HUES48 (cell line): ENCODE measurements at regions not wholly inside any gene's neighbourhood (a gene's known extent, or its start where the extent isn't known, plus 50 kb on each side); places are given as distances from the start of the nearest gene placed in this dataset.

Experiments
- H3K27ac ChIP-seq: one replicate; pipeline ENCODE4 v1.7.0; 2013; ENCODE audit warnings: low read depth, low read length, inconsistent platforms
- H3K27me3 ChIP-seq: 2 replicates; pipeline ENCODE4 v1.6.1; 2013; ENCODE audit warnings: mild to moderate bottlenecking, low read length; ENCODE audit not compliant: control insufficient read depth, insufficient read depth
- H3K36me3 ChIP-seq: 2 replicates; pipeline ENCODE4 v1.6.1; 2013; ENCODE audit warnings: low read length; ENCODE audit not compliant: control insufficient read depth, insufficient read depth
- H3K4me1 ChIP-seq: 2 replicates; pipeline ENCODE4 v1.6.1; 2013; ENCODE audit warnings: mild to moderate bottlenecking, low read length; ENCODE audit not compliant: control insufficient read depth, insufficient read depth
- H3K4me3 ChIP-seq: 2 replicates; pipeline ENCODE4 v1.5.1; 2013; ENCODE audit warnings: mild to moderate bottlenecking, low read depth, low read length
- H3K9ac ChIP-seq: 2 replicates; pipeline ENCODE4 v1.6.1; 2013; ENCODE audit warnings: mild to moderate bottlenecking, low read depth, low read length, moderate library complexity
- H3K9me3 ChIP-seq: 2 replicates; pipeline ENCODE4 v1.6.1; 2013; ENCODE audit warnings: low read length; ENCODE audit not compliant: control insufficient read depth, insufficient read depth

DNA sequence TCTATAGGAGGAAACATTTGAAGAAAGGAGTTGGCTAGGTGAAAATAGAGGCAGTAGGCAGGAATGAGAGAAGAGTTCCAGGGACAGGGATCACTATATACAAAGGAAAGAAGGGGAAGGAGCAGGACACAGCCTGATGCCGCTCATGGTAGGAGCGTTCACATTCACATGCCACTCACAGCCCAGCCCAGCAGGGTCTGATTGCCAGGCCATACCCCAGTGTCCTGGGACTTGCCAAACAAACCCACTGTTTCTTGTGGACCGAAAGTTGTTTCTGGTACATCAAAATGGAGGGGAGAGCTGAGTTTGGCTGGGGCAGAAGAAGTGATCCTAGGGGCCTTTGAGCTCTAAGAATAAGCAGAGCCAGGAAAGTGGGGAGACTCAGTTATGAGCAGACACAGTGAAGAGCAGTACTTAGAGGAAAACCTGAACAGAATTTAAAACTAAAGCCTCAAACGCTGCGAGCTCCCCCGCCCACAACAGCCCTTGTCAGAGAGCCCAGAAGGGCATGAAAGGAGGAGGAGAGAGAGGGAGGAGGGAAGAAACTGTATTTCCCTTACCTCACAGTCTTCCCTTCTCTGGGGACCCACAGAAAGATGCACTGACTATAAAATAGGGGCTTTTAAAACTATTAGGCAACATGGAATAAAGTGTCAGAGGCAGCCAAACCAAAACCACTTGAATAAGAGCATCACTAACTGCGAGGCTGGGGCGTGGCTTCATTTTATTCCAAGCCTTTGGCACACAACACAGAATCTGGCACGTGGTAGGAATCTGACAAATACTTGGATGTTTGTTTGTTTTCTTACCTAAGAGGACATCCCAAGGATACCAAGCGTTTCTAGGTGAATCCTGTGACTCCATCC, 129.0 kb downstream of the RPL22L1 start:
- Histone ChIP-seq H3K9ac (no peak overlapping the region), H3K4me1 (no peaks in the 10 kb centered on the region), H3K4me3 (no peak overlapping the region), H3K9me3 (no peaks in the 10 kb centered on the region; the same call in 1 of the 2 replicates), H3K36me3 (no peaks in the 10 kb centered on the region), H3K27me3 (no peaks in the 10 kb centered on the region), H3K27ac (no peak overlapping the region)

DNA sequence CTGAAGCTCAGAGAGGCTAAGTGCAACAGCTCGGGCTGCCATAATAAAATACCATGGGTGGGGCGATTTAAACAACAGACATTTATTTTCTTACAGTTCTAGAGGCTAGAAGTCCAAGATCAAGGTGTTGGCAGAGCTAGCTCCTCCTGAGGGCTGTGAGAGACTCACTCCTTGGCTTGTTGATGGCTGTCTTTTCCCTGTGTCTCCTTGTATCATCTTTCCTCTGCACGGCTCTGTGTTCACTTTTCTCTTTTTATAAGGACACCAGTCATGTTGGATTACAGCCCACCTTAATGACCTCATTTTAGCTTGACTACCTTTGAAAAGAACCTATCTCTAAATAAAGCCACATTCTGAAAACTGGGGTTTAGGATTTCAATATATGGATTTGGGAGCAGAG, 129.7 kb downstream of the RPL22L1 start:
- H3K9ac ChIP-seq, result no peak overlapping the region
- no peaks in the 10 kb centered on the region; the same call in 1 of the 2 replicates for H3K9me3 ChIP-seq
- H3K4me3 ChIP-seq, result no peak overlapping the region
- H3K36me3 ChIP-seq, result no peaks in the 10 kb centered on the region
- no peaks in the 10 kb centered on the region for H3K27me3 ChIP-seq
- no peaks in the 10 kb centered on the region for H3K4me1 ChIP-seq
- no peak overlapping the region for H3K27ac ChIP-seq

DNA sequence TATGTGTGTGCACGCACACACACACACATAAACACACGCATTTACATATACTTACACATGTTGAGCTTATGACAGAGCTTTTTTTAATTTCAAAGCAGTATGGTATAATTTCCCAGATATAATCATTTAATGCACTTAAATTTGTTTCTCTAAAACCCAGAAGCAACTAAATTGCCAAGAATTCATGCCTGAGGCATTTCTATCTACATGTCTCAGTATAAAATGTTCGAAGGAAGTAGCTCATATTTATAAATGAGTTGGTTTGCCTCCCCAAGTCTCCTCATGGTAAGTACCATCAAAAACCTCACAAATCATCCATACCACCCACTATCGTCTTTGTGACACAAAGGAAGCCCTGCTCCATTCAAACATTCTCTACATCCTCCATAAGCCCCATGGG, 130.6 kb downstream of the RPL22L1 start:
- Histone ChIP-seq H3K4me1 (peaks cover under 1% of the 10 kb centered on the region; the same call in 1 of the 2 replicates), H3K27ac (no peak overlapping the region), H3K4me3 (no peak overlapping the region), H3K27me3 (no peaks in the 10 kb centered on the region), H3K36me3 (no peaks in the 10 kb centered on the region), H3K9ac (no peak overlapping the region), H3K9me3 (no peaks in the 10 kb centered on the region)

DNA sequence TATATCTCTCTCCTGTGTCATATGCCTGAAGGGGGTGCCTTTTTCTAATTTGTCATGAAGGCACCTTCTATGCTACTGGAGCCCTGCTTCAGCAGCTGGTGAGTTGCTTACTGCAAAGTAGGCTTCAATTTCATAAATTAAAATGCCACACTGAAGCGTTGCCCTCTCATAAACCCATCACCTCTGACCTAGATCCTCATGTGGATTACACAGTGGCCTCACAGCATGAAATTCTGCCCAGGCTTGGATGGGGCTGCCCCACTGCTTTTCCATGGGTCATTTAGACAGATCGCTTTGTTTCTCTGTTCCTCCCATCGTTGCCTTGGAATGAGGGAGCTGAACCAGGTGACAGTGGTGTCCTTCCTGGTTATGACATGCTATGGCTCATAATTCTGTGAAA, 131.2 kb downstream of the RPL22L1 start:
- no peaks in the 10 kb centered on the region for H3K9me3 ChIP-seq
- H3K27ac ChIP-seq, result no peak overlapping the region
- no peaks in the 10 kb centered on the region for H3K36me3 ChIP-seq
- no peaks in the 10 kb centered on the region for H3K27me3 ChIP-seq
- H3K4me3 ChIP-seq, result no peak overlapping the region
- no peak overlapping the region for H3K9ac ChIP-seq
- H3K4me1 ChIP-seq, result peaks cover 7% of the 10 kb centered on the region; the same call in 1 of the 2 replicates

DNA sequence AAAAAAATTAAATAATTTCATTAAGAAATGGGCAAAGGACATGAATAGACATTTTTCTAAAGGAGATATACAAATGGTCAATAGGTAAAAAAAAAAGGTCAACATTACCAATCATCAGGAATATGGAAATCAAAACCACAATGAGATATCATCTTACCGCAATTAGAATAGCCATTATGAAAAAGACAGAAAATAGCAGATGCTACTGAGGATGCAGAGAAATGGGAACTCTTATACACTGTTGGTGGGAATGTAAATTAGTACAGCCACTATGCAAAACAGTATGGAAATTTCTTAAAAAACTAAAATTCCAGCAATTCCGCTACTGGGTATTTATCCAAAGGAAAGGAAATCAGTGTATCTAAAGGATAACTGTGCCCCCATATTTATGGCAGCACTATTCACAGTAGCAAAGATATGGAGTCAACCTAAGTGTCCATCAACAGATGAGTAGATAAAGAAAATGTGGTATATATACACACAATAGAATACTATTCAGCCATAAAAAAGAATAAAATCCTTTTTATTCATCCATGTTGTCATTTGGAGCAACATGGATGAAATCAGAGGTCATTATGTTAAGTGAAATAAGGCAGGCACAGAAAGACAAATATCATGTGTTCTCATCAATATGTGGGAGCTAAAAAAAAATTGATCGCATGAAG, 132.4 kb downstream of the RPL22L1 start:
- Histone ChIP-seq H3K9me3 (no peaks in the 10 kb centered on the region), H3K4me3 (no peak overlapping the region), H3K9ac (no peak overlapping the region), H3K4me1 (peaks cover 10% of the 10 kb centered on the region; the same call in 1 of the 2 replicates), H3K36me3 (no peaks in the 10 kb centered on the region), H3K27me3 (no peaks in the 10 kb centered on the region), H3K27ac (no peak overlapping the region)

GRCh38 chr3:170735821-170736220, 134.2 kb downstream of the RPL22L1 start:
- Histone ChIP-seq H3K9ac (no peak overlapping the region), H3K36me3 (no peaks in the 10 kb centered on the region), H3K27ac (no peak overlapping the region), H3K4me3 (no peak overlapping the region), H3K27me3 (no peaks in the 10 kb centered on the region), H3K4me1 (peaks cover 10% of the 10 kb centered on the region; the same call in 1 of the 2 replicates), H3K9me3 (no peaks in the 10 kb centered on the region)

- no peaks in the 10 kb centered on the region for H3K27me3 ChIP-seq
- peaks cover 10% of the 10 kb centered on the region; the same call in 1 of the 2 replicates for H3K4me1 ChIP-seq
- H3K4me3 ChIP-seq, result no peak overlapping the region
- H3K36me3 ChIP-seq, result no peaks in the 10 kb centered on the region
- H3K9me3 ChIP-seq, result no peaks in the 10 kb centered on the region
- H3K27ac ChIP-seq, result no peak overlapping the region
- H3K9ac ChIP-seq, result no peak overlapping the region
These were observed 135.3 kb downstream of the RPL22L1 start for GRCh38 chr3:170734735-170735065.

DNA sequence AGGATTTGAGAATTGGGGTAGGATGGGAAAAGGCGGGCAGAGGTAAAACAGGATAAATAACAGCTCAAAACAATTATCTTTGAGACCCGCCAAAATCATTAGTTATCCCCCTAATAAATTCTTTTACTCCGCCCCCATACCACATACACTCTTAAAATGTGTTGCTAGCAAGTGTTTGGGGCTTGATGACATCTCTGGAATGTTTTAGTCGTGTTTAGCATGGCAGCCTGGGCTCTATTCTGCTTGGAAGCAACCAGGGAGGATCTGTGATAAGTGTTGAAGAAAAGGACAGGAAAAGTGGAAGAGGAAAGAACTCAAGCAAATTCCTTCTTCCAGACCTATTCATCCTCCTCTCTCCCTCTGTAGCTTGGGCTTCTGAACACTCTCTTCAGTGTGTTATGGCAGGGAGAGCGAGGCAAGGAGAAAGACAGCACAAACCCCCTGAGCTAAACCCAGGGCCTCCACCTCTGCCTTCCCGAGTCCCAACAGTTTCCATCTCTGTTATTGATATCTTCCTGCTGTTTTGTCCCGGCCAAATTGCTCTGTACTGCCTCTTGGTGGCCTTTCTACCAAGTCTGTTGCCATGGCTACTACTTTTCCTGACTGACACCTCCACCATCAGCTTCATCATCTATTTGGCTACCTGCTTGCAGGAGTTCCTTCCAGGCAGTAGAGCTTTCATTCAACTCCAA, 135.8 kb downstream of the RPL22L1 start:
- H3K36me3 ChIP-seq, result no peaks in the 10 kb centered on the region
- peaks cover 10% of the 10 kb centered on the region; the same call in 1 of the 2 replicates for H3K4me1 ChIP-seq
- H3K9ac ChIP-seq, result no peak overlapping the region
- H3K27ac ChIP-seq, result no peak overlapping the region
- H3K4me3 ChIP-seq, result no peak overlapping the region
- no peaks in the 10 kb centered on the region for H3K9me3 ChIP-seq
- H3K27me3 ChIP-seq, result no peaks in the 10 kb centered on the region

DNA sequence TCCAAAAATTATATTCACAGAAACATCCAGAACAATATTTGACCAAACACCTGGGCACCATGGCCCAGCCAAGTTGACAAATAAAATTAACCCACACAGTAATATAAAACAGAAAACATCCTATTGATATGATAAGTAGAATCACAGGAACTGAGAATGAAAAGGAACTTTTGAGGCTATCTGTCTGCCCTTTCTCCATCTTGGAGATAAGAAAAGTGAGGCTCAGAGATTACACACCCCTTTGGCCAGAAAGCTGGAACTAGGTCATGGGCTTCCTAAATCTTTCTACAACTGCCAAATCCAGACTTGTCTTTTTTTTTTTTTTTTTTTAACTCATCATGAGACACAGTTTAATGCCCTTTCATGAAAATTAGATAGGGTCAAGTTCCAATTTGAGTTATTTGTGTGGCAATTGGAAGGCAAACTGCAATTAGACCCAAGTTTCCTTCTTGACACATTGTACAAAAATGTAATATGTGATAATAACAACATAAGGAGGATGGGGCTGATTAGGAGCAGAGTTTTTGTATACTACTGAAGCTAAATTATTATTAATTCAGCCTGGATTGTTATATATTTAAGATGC, 137.2 kb downstream of the RPL22L1 start:
- no peak overlapping the region for H3K27ac ChIP-seq
- H3K36me3 ChIP-seq, result no peaks in the 10 kb centered on the region
- no peaks in the 10 kb centered on the region for H3K27me3 ChIP-seq
- H3K9me3 ChIP-seq, result no peaks in the 10 kb centered on the region
- no peak overlapping the region for H3K4me3 ChIP-seq
- H3K4me1 ChIP-seq, result peaks cover 10% of the 10 kb centered on the region; the same call in 1 of the 2 replicates
- H3K9ac ChIP-seq, result no peak overlapping the region

GRCh38 chr3:170731281-170731680, 138.7 kb downstream of the RPL22L1 start:
- Histone ChIP-seq H3K4me3 (no peak overlapping the region), H3K4me1 (peaks cover 10% of the 10 kb centered on the region; the same call in 1 of the 2 replicates), H3K27ac (no peak overlapping the region), H3K27me3 (no peaks in the 10 kb centered on the region), H3K9me3 (no peaks in the 10 kb centered on the region), H3K9ac (no peak overlapping the region), H3K36me3 (no peaks in the 10 kb centered on the region)
